ENCODE measurements at regions not wholly inside any gene's neighbourhood (a gene's known extent, or its start where the extent isn't known, plus 50 kb on each side); places are given as distances from the start of the nearest gene placed in this dataset.

DNA sequence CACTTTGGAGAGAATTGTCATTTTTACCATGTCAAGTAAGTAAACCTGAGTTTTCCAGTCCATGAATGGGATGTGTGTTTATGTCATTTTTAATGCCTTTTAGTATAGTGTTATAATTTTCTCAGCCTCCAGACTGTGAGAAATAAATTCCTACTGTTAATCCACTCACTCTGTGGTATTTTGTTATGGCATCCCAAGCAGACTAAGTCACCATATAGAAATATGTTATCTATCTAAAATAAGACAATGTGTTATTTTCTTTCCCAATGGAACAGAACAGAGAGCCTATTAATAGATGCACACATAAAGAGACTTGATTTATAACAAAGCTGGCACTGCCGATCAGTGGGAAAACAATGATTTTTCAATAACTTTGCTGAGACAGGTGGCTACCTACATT lies 70.2 kb upstream of the SLC4A11 start:
- no peak for DNase-seq (ENCODE audit: low spot score)

DNA sequence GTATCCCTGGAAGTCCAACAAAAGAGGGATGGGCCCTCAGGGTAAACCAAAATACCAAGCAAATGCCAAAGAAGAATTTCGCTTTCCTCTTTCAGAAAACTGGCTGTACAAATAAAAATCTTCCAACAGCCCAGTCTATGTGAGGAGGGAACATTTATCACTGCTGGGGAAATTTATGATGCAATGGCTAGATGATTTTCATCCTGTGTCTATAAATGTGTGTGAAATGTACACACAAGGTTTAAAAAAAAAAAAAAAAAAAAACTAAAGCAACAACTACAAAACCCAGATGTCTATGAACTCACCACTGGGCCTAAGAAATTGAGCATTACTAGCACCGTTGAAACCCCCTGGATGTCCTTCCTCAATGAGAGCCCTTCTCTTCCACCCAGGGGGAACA lies 68.7 kb upstream of the SLC4A11 start:
- no peak for DNase-seq (ENCODE audit: low spot score)

DNA sequence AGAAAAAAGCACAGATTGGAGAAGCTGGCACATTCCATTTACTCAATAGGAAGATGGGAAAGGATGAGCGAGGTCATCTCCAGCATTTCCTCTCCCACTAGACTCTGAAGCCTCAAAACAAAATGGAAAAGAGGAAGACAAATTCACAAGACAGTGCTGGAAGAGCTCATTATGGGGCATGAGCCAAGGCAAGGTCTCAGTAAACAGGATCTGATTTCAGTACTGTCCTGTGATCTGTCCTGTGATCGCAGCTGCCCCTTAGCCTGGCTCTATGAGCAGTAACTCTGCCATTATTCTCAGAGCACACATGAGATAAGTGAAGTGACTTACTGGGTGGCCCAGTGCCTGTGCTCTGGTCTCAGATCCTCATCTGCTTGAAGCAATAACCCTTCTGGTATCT lies 68.1 kb upstream of the SLC4A11 start:
- no peak for DNase-seq (ENCODE audit: low spot score)

DNA sequence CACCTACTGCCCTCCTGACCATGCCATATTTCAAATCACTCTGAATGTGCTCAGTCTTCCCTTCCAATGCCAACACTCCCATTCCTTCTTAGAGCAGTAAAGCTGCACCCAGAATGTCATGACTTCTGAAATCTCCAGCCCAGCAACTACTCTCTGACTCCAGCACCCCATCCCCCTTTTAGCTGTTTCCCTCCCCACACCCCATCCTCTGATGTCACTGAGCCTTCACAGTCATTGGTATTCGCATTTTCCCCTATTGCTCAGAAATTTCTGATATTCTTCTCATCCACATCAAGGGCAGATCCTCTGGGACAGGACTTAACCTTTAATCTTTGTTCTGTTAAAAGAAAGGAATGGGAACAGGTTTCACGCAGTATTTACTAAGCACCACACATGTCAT lies 67.1 kb upstream of the SLC4A11 start:
- no peak for DNase-seq (ENCODE audit: low spot score)

- no peak for DNase-seq (ENCODE audit: low spot score)
Measured at GRCh38 chr20:3304456-3304855, 65.5 kb upstream of the SLC4A11 start.

DNA sequence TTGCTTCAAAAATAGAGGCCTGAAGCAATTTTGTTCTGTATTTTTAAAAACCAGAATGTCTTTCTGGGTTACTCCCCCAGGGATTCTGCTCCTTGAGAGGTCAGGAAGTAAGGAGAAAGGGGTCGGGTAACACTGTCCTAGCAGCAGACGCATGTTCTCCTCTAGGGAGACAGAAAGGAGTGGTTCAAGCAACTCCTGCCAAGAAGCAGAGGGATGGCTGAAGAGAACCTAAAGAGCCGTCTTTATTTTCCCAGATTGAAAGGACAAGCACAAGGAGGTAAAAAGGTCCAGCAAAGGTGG lies 58.0 kb upstream of the SLC4A11 start:
- DNase-seq (ENCODE audit: low spot score) = no peak

GRCh38 chr20:3296261-3297078 lies 57.5 kb upstream of the SLC4A11 start:
- DNase-seq (ENCODE audit: low spot score) = no peak
